DND-41 (cell line): ENCODE measurements at regions not wholly inside any gene's neighbourhood (a gene's known extent, or its start where the extent isn't known, plus 50 kb on each side); places are given as distances from the start of the nearest gene placed in this dataset.

Experiments
- EZH2 ChIP-seq: IDR thresholded peaks from 3 replicates; pipeline ENCODE4 v1.6.1; 2012; ENCODE audit warnings: borderline replicate concordance, low read depth, mild to moderate bottlenecking, moderate library complexity, low read length, inconsistent platforms; ENCODE audit not compliant: severe bottlenecking
- TF ChIP-seq, protein P1 (sequence below): IDR thresholded peaks from 2 replicates; pipeline ENCODE4 v1.5.1; 2012; ENCODE audit warnings: borderline replicate concordance, low read length, moderate library complexity, mild to moderate bottlenecking; ENCODE audit not compliant: poor library complexity, severe bottlenecking; ENCODE audit errors: extremely low read depth

GRCh38 chr12:30219047-30219446 lies 435.3 kb upstream of the TMTC1 start:
- TF ChIP-seq, protein P1, sequence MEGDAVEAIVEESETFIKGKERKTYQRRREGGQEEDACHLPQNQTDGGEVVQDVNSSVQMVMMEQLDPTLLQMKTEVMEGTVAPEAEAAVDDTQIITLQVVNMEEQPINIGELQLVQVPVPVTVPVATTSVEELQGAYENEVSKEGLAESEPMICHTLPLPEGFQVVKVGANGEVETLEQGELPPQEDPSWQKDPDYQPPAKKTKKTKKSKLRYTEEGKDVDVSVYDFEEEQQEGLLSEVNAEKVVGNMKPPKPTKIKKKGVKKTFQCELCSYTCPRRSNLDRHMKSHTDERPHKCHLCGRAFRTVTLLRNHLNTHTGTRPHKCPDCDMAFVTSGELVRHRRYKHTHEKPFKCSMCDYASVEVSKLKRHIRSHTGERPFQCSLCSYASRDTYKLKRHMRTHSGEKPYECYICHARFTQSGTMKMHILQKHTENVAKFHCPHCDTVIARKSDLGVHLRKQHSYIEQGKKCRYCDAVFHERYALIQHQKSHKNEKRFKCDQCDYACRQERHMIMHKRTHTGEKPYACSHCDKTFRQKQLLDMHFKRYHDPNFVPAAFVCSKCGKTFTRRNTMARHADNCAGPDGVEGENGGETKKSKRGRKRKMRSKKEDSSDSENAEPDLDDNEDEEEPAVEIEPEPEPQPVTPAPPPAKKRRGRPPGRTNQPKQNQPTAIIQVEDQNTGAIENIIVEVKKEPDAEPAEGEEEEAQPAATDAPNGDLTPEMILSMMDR, result no peak
- TF ChIP-seq EZH2, result no peak
